Parathyroid adenoma (tissue), 2 donors: ENCODE measurements at regions not wholly inside any gene's neighbourhood (a gene's known extent, or its start where the extent isn't known, plus 50 kb on each side); places are given as distances from the start of the nearest gene placed in this dataset.

ENCODE experiments used
- H2AFZ ChIP-seq: fragments of 300-600 bp; sonication (generic); one replicate; pipeline ENCODE4 v1.7.0; 2017; ENCODE audit warnings: antibody characterized with exemption, mild to moderate bottlenecking
- H3K27ac ChIP-seq: fragments of 300-600 bp; sonication (generic); one replicate; pipeline ENCODE4 v1.7.0; 2017
- H3K27me3 ChIP-seq: fragments of 300-600 bp; sonication (generic); one replicate; pipeline ENCODE4 v1.7.0; 2017; ENCODE audit warnings: low read length; ENCODE audit not compliant: control insufficient read depth, insufficient read depth
- H3K36me3 ChIP-seq: fragments of 300-600 bp; sonication (generic); one replicate; pipeline ENCODE4 v1.7.0; 2017; ENCODE audit warnings: low read length; ENCODE audit not compliant: control insufficient read depth, insufficient read depth
- H3K4me1 ChIP-seq: fragments of 300-600 bp; sonication (generic); one replicate; pipeline ENCODE4 v1.7.0; 2017; ENCODE audit warnings: control low read depth
- H3K4me2 ChIP-seq: fragments of 300-600 bp; sonication (generic); one replicate; pipeline ENCODE4 v1.7.0; 2017; ENCODE audit warnings: low read length
- H3K4me3 ChIP-seq: fragments of 300-600 bp; sonication (generic); one replicate; pipeline ENCODE4 v1.7.0; 2017; ENCODE audit warnings: low read depth, low read length
- H3K79me2 ChIP-seq: fragments of 300-600 bp; sonication (generic); one replicate; pipeline ENCODE4 v1.7.0; 2017; ENCODE audit warnings: control low read depth
- H3K9ac ChIP-seq: fragments of 300-600 bp; sonication (generic); one replicate; pipeline ENCODE4 v1.7.0; 2017; ENCODE audit warnings: mild to moderate bottlenecking
- H3K9me3 ChIP-seq: fragments of 300-600 bp; sonication (generic); one replicate; pipeline ENCODE4 v1.7.0; 2017; ENCODE audit warnings: low read length; ENCODE audit not compliant: control insufficient read depth
- TF ChIP-seq, protein P1 (sequence below): fragments of 300-600 bp; sonication (generic); IDR thresholded peaks from one replicate; pipeline ENCODE4 v1.7.0; 2017; ENCODE audit warnings: antibody characterized with exemption, mild to moderate bottlenecking
- donor health status: primary hyperparathyroidism.

- Histone ChIP-seq H3K27ac (no peak overlapping the region), H3K9me3 (no peaks in the 10 kb centered on the region), H3K4me1 (no peaks in the 10 kb centered on the region), H3K27me3 (no peaks in the 10 kb centered on the region), H3K9ac (no peak overlapping the region), H3K79me2 (no peaks in the 10 kb centered on the region), H3K4me2 (no peak overlapping the region), H2AFZ (no peak overlapping the region), H3K36me3 (no peaks in the 10 kb centered on the region), H3K4me3 (no peak overlapping the region)
- TF ChIP-seq, protein P1, sequence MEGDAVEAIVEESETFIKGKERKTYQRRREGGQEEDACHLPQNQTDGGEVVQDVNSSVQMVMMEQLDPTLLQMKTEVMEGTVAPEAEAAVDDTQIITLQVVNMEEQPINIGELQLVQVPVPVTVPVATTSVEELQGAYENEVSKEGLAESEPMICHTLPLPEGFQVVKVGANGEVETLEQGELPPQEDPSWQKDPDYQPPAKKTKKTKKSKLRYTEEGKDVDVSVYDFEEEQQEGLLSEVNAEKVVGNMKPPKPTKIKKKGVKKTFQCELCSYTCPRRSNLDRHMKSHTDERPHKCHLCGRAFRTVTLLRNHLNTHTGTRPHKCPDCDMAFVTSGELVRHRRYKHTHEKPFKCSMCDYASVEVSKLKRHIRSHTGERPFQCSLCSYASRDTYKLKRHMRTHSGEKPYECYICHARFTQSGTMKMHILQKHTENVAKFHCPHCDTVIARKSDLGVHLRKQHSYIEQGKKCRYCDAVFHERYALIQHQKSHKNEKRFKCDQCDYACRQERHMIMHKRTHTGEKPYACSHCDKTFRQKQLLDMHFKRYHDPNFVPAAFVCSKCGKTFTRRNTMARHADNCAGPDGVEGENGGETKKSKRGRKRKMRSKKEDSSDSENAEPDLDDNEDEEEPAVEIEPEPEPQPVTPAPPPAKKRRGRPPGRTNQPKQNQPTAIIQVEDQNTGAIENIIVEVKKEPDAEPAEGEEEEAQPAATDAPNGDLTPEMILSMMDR, result no peak
These were observed 159.4 kb downstream of the HS3ST3A1 start for GRCh38 chr17:13442361-13442760.

DNA sequence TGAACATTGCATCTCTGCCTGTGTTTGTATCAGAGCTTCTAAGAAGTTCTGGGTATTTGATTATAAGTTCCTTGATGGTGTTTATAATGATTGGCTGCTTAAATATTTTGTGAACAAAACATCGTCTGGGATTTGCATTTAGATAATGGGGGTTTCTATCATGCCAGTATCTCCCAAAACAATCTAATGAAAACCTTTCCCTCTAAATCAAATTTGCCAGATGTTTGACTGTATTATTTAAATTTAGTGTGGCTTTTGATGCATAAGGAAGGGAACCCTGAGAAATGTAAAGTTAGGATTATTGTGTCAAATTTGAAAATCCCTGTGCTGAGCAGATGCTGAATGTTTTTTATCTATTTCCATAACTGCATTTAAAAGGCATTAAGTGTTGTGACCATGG, 159.9 kb downstream of the HS3ST3A1 start:
- H3K36me3 ChIP-seq, result no peaks in the 10 kb centered on the region
- no peak overlapping the region for H3K9ac ChIP-seq
- H3K4me2 ChIP-seq, result no peak overlapping the region
- no peak overlapping the region for H3K4me3 ChIP-seq
- TF ChIP-seq, protein P1, result no peak
- no peaks in the 10 kb centered on the region for H3K9me3 ChIP-seq
- H3K4me1 ChIP-seq, result no peaks in the 10 kb centered on the region
- no peak overlapping the region for H2AFZ ChIP-seq
- no peaks in the 10 kb centered on the region for H3K79me2 ChIP-seq
- no peaks in the 10 kb centered on the region for H3K27me3 ChIP-seq
- H3K27ac ChIP-seq, result no peak overlapping the region

DNA sequence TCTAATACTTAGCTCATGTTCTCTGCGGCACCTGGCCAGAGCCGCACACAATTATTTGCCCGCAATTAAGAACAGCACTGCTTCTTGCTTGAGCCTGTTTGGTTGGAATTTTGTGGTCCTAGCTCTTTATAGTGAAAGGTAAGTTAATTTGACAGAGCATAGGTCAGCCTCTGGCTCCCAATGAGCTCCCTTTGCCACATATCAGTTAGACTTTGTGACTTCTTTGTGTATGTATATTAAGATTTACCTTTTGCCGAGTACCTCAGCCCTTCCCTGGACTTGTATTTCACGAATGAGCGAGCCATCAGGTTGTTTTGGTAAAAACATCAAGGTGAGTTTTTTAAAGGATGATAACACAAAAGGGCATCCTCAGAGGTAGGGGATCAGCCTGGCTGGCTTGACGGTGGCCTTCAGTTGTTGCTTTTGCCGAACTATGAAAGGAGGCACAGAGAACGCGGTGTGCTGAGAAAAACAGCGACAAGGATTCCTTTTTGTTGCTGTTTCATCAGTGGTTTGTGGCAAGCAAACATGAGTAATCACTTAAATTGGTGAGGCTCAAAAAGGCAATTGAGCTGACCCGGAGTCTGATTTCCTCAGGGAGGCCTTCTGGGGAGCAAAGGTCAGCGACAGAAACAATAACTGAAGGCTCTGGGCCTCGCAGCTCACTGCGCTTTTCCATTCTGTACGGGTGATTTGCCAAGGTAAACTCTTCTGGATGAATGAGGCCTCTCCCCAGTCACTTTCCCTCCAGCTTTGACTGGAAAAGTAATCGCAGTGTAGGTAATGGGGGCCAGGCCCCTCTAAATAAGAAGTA, 163.6 kb downstream of the HS3ST3A1 start:
- Histone ChIP-seq H3K79me2 (no peaks in the 10 kb centered on the region), H3K36me3 (peaks cover 2% of the 10 kb centered on the region), H3K27me3 (no peaks in the 10 kb centered on the region), H3K27ac (no peak overlapping the region), H2AFZ (no peak overlapping the region), H3K4me3 (no peak overlapping the region), H3K9ac (no peak overlapping the region), H3K4me2 (no peak overlapping the region), H3K4me1 (no peaks in the 10 kb centered on the region), H3K9me3 (no peaks in the 10 kb centered on the region)
- TF ChIP-seq, protein P1, result no peak

GRCh38 chr17:13435230-13435629, 166.5 kb downstream of the HS3ST3A1 start:
- Histone ChIP-seq H3K27ac (no peak overlapping the region), H2AFZ (no peak overlapping the region), H3K9me3 (no peaks in the 10 kb centered on the region), H3K4me2 (no peak overlapping the region), H3K79me2 (no peaks in the 10 kb centered on the region), H3K4me1 (no peaks in the 10 kb centered on the region), H3K4me3 (no peak overlapping the region), H3K27me3 (no peaks in the 10 kb centered on the region), H3K36me3 (peaks cover 2% of the 10 kb centered on the region), H3K9ac (no peak overlapping the region)
- TF ChIP-seq, protein P1, result no peak

DNA sequence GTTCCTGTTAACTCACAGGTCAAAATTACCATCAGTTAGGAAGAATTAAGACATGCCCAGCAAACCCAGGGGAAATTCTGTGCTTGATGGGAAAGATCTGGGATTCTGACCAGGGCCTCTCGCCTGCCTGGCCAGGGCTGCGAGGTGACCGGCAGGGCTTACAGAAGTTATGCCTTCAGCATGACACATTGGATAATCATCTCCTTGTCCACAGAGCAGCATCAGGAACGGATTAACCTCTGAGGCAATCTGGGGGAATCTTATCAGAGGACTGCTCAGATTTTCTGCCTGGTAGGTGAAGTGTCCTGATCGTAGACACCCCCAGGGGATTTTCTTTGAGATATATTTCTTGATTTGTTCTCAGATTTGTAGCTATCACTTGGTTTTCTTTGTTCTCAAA, 172.5 kb downstream of the HS3ST3A1 start:
- Histone ChIP-seq H3K4me2 (no peak overlapping the region), H3K9ac (no peak overlapping the region), H3K4me1 (no peaks in the 10 kb centered on the region), H3K4me3 (no peak overlapping the region), H3K79me2 (no peaks in the 10 kb centered on the region), H3K9me3 (no peaks in the 10 kb centered on the region), H3K27me3 (no peaks in the 10 kb centered on the region), H2AFZ (no peak overlapping the region), H3K36me3 (no peaks in the 10 kb centered on the region), H3K27ac (no peak overlapping the region)
- TF ChIP-seq, protein P1, result no peak
